ENCODE measurements at regions not wholly inside any gene's neighbourhood (a gene's known extent, or its start where the extent isn't known, plus 50 kb on each side); places are given as distances from the start of the nearest gene placed in this dataset.
"Not testable (repeated sequence)": the region's sequence is repeated elsewhere in the genome, so short reads cannot be mapped to it uniquely, and the experiment has no call there.

- no peak for DNase-seq
These were observed 200.5 kb upstream of the OR4E1 start for GRCh38 chr14:21874167-21874566.

- peak; percentile 46 for DNase-seq
These were observed 194.9 kb upstream of the OR4E1 start for GRCh38 chr14:21868442-21869046.

GRCh38 chr14:21867541-21867940 is 193.9 kb upstream of the OR4E1 start:
- DNase-seq = no peak

GRCh38 chr14:21866479-21866878 is 192.9 kb upstream of the OR4E1 start:
- no peak for DNase-seq

GRCh38 chr14:21863289-21863688 is 189.7 kb upstream of the OR4E1 start:
- DNase-seq = no peak

- DNase-seq = no peak
These were observed 187.5 kb upstream of the OR4E1 start for GRCh38 chr14:21861153-21861552.

- DNase-seq = peak; percentile 31
These were observed 186.6 kb upstream of the OR4E1 start for GRCh38 chr14:21860172-21860571.

GRCh38 chr14:21852775-21853174 is 179.2 kb upstream of the OR4E1 start:
- DNase-seq = no peak

GRCh38 chr14:21852061-21852664 is 178.5 kb upstream of the OR4E1 start:
- peak; percentile 27 for DNase-seq

GRCh38 chr14:21846902-21847301 is 173.3 kb upstream of the OR4E1 start:
- not testable (repeated sequence) for DNase-seq

GRCh38 chr14:21846227-21846885 is 172.7 kb upstream of the OR4E1 start:
- peak; percentile 47 for DNase-seq

GRCh38 chr14:21840765-21841164 is 167.1 kb upstream of the OR4E1 start:
- DNase-seq = no peak

GRCh38 chr14:21833836-21834235 is 160.2 kb upstream of the OR4E1 start:
- no peak for DNase-seq

- no peak for DNase-seq
These were observed 152.2 kb upstream of the OR4E1 start for GRCh38 chr14:21825845-21826244.

- DNase-seq = peak; percentile 34
These were observed 151.6 kb upstream of the OR4E1 start for GRCh38 chr14:21825149-21825743.

GRCh38 chr14:21822109-21822508 is 148.5 kb upstream of the OR4E1 start:
- no peak for DNase-seq

- no peak for DNase-seq
These were observed 147.0 kb upstream of the OR4E1 start for GRCh38 chr14:21820631-21821030.

- not testable (repeated sequence) for DNase-seq
These were observed 146.3 kb upstream of the OR4E1 start for GRCh38 chr14:21819891-21820290.

GRCh38 chr14:21817010-21817409 is 143.4 kb upstream of the OR4E1 start:
- DNase-seq = not testable (repeated sequence)

GRCh38 chr14:21807975-21808374 is 134.4 kb upstream of the OR4E1 start:
- no peak for DNase-seq

GRCh38 chr14:21804981-21805380 is 131.4 kb upstream of the OR4E1 start:
- no peak for DNase-seq

- no peak for DNase-seq
These were observed 128.8 kb upstream of the OR4E1 start for GRCh38 chr14:21802441-21802840.

GRCh38 chr14:21796916-21797315 is 123.3 kb upstream of the OR4E1 start:
- no peak for DNase-seq

- DNase-seq = no peak
These were observed 121.8 kb upstream of the OR4E1 start for GRCh38 chr14:21795456-21795855.

Measured in NCI-H69 (cell line).